ENCODE measurements at regions not wholly inside any gene's neighbourhood (a gene's known extent, or its start where the extent isn't known, plus 50 kb on each side); places are given as distances from the start of the nearest gene placed in this dataset.

DNA sequence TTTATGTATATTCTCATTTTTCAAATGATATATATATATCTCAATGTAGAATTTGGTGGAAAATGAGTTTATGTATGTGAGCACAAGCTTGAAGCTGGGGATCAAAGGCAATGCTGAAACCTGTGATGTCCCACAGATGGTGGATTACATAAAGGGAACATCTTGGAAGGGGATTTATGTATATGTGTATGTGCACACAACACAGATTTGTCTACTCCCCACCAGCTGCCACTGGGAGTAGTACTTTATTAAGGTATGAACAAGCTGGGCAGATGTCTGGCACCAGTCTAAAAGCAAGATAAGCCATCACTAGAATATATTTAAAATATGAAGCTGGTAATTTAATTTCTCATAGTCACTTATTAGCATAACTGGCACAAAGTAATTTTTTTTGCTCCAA, 895.6 kb downstream of the SLC6A15 start:
- TF ChIP-seq, protein P1, sequence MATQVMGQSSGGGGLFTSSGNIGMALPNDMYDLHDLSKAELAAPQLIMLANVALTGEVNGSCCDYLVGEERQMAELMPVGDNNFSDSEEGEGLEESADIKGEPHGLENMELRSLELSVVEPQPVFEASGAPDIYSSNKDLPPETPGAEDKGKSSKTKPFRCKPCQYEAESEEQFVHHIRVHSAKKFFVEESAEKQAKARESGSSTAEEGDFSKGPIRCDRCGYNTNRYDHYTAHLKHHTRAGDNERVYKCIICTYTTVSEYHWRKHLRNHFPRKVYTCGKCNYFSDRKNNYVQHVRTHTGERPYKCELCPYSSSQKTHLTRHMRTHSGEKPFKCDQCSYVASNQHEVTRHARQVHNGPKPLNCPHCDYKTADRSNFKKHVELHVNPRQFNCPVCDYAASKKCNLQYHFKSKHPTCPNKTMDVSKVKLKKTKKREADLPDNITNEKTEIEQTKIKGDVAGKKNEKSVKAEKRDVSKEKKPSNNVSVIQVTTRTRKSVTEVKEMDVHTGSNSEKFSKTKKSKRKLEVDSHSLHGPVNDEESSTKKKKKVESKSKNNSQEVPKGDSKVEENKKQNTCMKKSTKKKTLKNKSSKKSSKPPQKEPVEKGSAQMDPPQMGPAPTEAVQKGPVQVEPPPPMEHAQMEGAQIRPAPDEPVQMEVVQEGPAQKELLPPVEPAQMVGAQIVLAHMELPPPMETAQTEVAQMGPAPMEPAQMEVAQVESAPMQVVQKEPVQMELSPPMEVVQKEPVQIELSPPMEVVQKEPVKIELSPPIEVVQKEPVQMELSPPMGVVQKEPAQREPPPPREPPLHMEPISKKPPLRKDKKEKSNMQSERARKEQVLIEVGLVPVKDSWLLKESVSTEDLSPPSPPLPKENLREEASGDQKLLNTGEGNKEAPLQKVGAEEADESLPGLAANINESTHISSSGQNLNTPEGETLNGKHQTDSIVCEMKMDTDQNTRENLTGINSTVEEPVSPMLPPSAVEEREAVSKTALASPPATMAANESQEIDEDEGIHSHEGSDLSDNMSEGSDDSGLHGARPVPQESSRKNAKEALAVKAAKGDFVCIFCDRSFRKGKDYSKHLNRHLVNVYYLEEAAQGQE (IDR thresholded peaks at IDR 0.05; ENCODE audit: insufficient read depth in 1 of 2, low read depth in 2 of 2, low read length in 2 of 2) = no peak
- TF ChIP-seq TAF1 (IDR thresholded peaks at IDR 0.05; ENCODE audit: borderline replicate concordance, insufficient read depth, low read length) = no peak
- no peak for TF ChIP-seq SIN3A (IDR thresholded peaks at IDR 0.05; ENCODE audit: borderline replicate concordance, insufficient read depth, low read length)

All from PFSK-1 (cell line).